ENCODE measurements at regions not wholly inside any gene's neighbourhood (a gene's known extent, or its start where the extent isn't known, plus 50 kb on each side); places are given as distances from the start of the nearest gene placed in this dataset.

DNA sequence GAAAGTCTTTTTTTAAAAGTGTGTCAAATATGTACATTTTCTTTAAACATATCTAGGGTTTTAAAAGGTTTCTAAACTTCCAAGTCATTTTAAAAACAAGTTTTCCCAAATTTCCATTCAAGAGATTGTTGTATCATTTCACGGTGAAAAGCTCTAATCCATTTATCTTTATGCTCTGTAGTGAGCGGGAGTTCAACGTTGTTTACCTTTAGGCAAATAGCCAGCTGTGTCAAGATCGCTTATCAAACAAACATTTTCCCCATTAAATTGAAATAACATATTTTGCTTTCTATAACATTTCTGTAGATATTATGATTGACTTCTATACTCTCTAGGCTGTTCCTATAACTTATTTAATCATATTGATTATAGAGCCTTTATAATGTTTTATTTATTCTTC, 75.1 kb downstream of the CTSL start:
- Mint-ChIP-seq H3K27me3 (peaks cover 37% of the 10 kb centered on the region), H3K4me1 (no peaks in the 10 kb centered on the region), H3K9me3 (no peaks in the 10 kb centered on the region), H3K36me3 (ENCODE audit: insufficient read depth) (no peaks in the 10 kb centered on the region), H3K27ac (ENCODE audit: low read depth) (no peak overlapping the region), H3K4me3 (no peak overlapping the region)
- ATAC-seq (replicated peaks; ENCODE audit: extremely low read depth, poor library complexity, severe bottlenecking) = no peak
- no peak for DNase-seq (ENCODE audit: low spot score in 2 of 2)

DNA sequence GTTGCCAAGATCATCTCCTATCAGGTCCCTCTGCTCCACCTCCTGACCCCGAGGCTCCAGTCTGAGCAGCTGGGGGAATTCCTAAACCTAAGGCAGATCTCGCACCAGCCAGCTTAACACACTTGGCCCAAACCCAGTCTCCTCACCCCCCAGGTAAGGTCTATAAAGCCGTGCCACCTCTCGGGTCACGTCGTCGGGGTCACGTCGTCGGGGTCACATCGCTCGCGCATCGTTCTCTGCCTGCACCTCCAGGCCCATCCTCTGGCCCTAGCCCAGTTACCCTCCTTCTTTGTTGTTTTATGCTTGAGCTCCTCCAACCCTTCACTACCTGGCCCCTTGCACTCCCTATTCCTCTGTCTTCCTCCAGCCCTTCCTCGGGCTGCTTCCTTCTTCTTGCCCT, 77.2 kb downstream of the CTSL start:
- peaks cover 58% of the 10 kb centered on the region for H3K27me3 Mint-ChIP-seq
- H3K27ac Mint-ChIP-seq (ENCODE audit: low read depth) = no peak overlapping the region
- H3K36me3 Mint-ChIP-seq (ENCODE audit: insufficient read depth) = peaks cover 2% of the 10 kb centered on the region
- no peak overlapping the region for H3K4me3 Mint-ChIP-seq
- no peaks in the 10 kb centered on the region for H3K4me1 Mint-ChIP-seq
- H3K9me3 Mint-ChIP-seq = no peaks in the 10 kb centered on the region
- DNase-seq (ENCODE audit: low spot score in 2 of 2) = no peak
- ATAC-seq (replicated peaks; ENCODE audit: extremely low read depth, poor library complexity, severe bottlenecking) = no peak

DNA sequence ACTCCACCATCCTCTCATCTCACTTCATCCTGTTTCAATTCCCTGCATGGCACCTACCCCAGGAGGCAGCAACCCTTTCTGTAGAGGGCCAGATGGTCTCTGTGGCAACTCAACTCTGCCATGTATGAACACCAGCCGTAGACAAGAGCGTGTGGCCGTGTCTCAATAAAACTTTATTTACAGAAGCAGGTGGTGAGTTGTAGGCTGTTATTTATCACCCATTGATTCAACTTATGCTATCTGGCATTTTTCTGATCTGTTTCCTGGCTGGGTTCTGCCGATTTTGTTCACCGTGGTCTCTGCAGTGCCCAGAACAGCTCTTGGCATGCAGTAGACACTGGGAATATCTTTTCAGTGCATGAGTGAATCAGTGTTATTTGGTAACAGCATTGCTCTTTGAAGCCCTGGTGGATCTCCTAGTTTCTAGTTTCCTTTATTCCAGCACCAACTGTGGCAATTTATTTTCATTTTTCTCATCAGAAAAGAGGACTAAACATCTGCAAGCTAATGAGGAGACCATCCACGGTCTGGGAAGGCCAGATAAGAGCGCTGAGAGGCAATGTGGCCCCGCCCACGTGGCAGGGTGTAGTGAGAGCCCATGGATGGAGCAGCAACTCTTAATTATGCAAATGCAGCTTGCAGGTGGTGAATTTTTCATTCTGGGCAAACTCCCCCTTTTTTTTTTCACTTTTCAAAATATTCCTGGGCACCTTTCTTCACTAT, 77.9 kb downstream of the CTSL start:
- Mint-ChIP-seq H3K9me3 (no peaks in the 10 kb centered on the region), H3K27me3 (peaks cover 65% of the 10 kb centered on the region)

GRCh38 chr9:87805259-87805658, 77.4 kb upstream of the SPATA31E1 start:
- peaks cover 79% of the 10 kb centered on the region for H3K27me3 Mint-ChIP-seq

More for the DNA sequence above, 77.9 kb downstream of the CTSL start:
- H3K27ac Mint-ChIP-seq (ENCODE audit: low read depth) = no peak overlapping the region
- peaks cover 2% of the 10 kb centered on the region for H3K36me3 Mint-ChIP-seq (ENCODE audit: insufficient read depth)
- DNase-seq (ENCODE audit: low spot score in 2 of 2) (no peak), ATAC-seq (replicated peaks; ENCODE audit: extremely low read depth, poor library complexity, severe bottlenecking) (no peak)
- H3K4me1 Mint-ChIP-seq = no peaks in the 10 kb centered on the region
- no peak overlapping the region for H3K4me3 Mint-ChIP-seq

GRCh38 chr9:87810008-87810407, 72.7 kb upstream of the SPATA31E1 start:
- H3K27me3 Mint-ChIP-seq = peaks cover 71% of the 10 kb centered on the region
- no peak for ATAC-seq (replicated peaks; ENCODE audit: extremely low read depth, poor library complexity, severe bottlenecking)
- no peak overlapping the region for H3K27ac Mint-ChIP-seq (ENCODE audit: low read depth)
- H3K4me1 Mint-ChIP-seq = no peaks in the 10 kb centered on the region
- H3K4me3 Mint-ChIP-seq = no peak overlapping the region
- H3K36me3 Mint-ChIP-seq (ENCODE audit: insufficient read depth) = peaks cover 2% of the 10 kb centered on the region
- no peaks in the 10 kb centered on the region for H3K9me3 Mint-ChIP-seq
- DNase-seq (ENCODE audit: low spot score in 2 of 2) = no peak

More at GRCh38 chr9:87805259-87805658, 77.4 kb upstream of the SPATA31E1 start:
- DNase-seq (ENCODE audit: low spot score in 2 of 2) (no peak), ATAC-seq (replicated peaks; ENCODE audit: extremely low read depth, poor library complexity, severe bottlenecking) (no peak)
- H3K27ac Mint-ChIP-seq (ENCODE audit: low read depth) = no peak overlapping the region
- H3K4me1 Mint-ChIP-seq = no peaks in the 10 kb centered on the region
- H3K9me3 Mint-ChIP-seq = no peaks in the 10 kb centered on the region
- no peak overlapping the region for H3K4me3 Mint-ChIP-seq
- H3K36me3 Mint-ChIP-seq (ENCODE audit: insufficient read depth) = peaks cover 2% of the 10 kb centered on the region

- ATAC-seq (replicated peaks; ENCODE audit: extremely low read depth, poor library complexity, severe bottlenecking) = no peak
- no peak overlapping the region for H3K4me3 Mint-ChIP-seq
- no peaks in the 10 kb centered on the region for H3K4me1 Mint-ChIP-seq
- peaks cover 74% of the 10 kb centered on the region for H3K27me3 Mint-ChIP-seq
- no peak for DNase-seq (ENCODE audit: low spot score in 2 of 2)
- peaks cover 2% of the 10 kb centered on the region for H3K36me3 Mint-ChIP-seq (ENCODE audit: insufficient read depth)
- no peak overlapping the region for H3K27ac Mint-ChIP-seq (ENCODE audit: low read depth)
- H3K9me3 Mint-ChIP-seq = no peaks in the 10 kb centered on the region
These were observed 71.9 kb upstream of the SPATA31E1 start for GRCh38 chr9:87810679-87811178.

DNA sequence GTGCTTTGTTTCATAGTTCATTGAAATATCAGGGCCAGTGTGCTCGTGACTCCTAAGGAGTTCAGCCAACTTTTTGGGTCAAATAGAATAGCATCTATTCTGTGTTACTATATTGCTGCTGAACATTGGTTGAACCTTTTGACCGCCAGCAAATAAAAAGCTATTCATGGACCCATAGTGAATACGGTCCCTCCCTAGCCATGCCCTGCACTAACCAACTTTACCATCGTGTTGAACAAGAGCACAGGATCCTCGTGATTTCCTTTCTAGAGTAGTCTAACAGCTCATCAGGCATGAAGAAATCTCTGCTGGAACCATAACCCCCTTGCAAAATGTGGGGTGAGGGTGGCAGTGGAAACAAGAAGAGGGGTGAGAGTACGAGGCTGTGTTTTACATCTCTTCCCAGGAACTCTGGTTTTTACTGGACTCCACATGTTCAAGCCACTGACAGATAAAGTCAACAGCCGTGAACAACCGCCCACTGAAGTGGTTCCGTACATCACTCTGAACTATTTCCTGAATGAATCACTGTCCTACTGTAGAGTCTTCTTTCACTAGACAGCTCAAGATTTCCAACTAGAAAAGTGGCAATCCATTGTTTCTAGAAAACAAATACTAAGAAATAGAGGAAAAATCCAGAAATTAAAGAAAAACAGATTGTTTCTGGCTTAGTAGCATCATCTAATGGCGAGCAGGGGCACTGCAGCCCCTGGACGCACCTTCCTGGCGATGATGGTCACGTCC, 70.1 kb upstream of the SPATA31E1 start:
- Mint-ChIP-seq H3K4me3 (no peak overlapping the region), H3K27ac (ENCODE audit: low read depth) (no peak overlapping the region), H3K36me3 (ENCODE audit: insufficient read depth) (peaks cover 3% of the 10 kb centered on the region), H3K9me3 (no peaks in the 10 kb centered on the region), H3K27me3 (peaks cover 56% of the 10 kb centered on the region), H3K4me1 (no peaks in the 10 kb centered on the region)
- no peak for DNase-seq (ENCODE audit: low spot score in 2 of 2)
- ATAC-seq (replicated peaks; ENCODE audit: extremely low read depth, poor library complexity, severe bottlenecking) = no peak

DNA sequence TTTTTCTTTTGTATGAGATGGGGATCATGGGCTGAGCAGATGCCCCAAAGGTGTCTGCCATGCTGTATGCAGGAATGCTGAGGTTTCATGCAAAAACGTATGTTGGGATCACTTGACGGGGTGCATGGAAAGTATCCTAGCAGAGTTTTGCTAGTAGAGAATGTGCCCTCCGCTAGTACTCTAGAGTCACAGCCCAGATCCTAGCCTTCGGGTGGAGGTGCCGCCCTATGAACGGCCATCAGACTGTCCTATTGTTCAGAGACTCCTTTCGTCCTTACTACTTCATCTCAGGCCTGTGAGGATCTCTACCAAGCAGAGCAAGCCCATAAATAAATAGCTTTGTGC, 69.6 kb upstream of the SPATA31E1 start:
- Mint-ChIP-seq H3K9me3 (no peaks in the 10 kb centered on the region), H3K4me3 (no peak overlapping the region), H3K27me3 (peaks cover 50% of the 10 kb centered on the region), H3K36me3 (ENCODE audit: insufficient read depth) (peaks cover 2% of the 10 kb centered on the region), H3K4me1 (no peaks in the 10 kb centered on the region), H3K27ac (ENCODE audit: low read depth) (no peak overlapping the region)
- no peak for DNase-seq (ENCODE audit: low spot score in 2 of 2)
- no peak for ATAC-seq (replicated peaks; ENCODE audit: extremely low read depth, poor library complexity, severe bottlenecking)

GRCh38 chr9:87816036-87816435, 66.6 kb upstream of the SPATA31E1 start:
- ATAC-seq (replicated peaks; ENCODE audit: extremely low read depth, poor library complexity, severe bottlenecking) (no peak), DNase-seq (ENCODE audit: low spot score in 2 of 2) (no peak)
- Mint-ChIP-seq H3K27ac (ENCODE audit: low read depth) (no peak overlapping the region), H3K27me3 (peaks cover 21% of the 10 kb centered on the region), H3K4me3 (no peak overlapping the region), H3K36me3 (ENCODE audit: insufficient read depth) (peaks cover 2% of the 10 kb centered on the region), H3K4me1 (no peaks in the 10 kb centered on the region), H3K9me3 (no peaks in the 10 kb centered on the region)

GRCh38 chr9:87818308-87818707, 64.4 kb upstream of the SPATA31E1 start:
- no peaks in the 10 kb centered on the region for H3K4me1 Mint-ChIP-seq
- DNase-seq (ENCODE audit: low spot score in 2 of 2) = no peak
- H3K4me3 Mint-ChIP-seq = no peak overlapping the region
- peaks cover 2% of the 10 kb centered on the region for H3K36me3 Mint-ChIP-seq (ENCODE audit: insufficient read depth)
- no peak for ATAC-seq (replicated peaks; ENCODE audit: extremely low read depth, poor library complexity, severe bottlenecking)
- no peak overlapping the region for H3K27ac Mint-ChIP-seq (ENCODE audit: low read depth)
- peaks cover 12% of the 10 kb centered on the region for H3K27me3 Mint-ChIP-seq
- no peaks in the 10 kb centered on the region for H3K9me3 Mint-ChIP-seq

DNA sequence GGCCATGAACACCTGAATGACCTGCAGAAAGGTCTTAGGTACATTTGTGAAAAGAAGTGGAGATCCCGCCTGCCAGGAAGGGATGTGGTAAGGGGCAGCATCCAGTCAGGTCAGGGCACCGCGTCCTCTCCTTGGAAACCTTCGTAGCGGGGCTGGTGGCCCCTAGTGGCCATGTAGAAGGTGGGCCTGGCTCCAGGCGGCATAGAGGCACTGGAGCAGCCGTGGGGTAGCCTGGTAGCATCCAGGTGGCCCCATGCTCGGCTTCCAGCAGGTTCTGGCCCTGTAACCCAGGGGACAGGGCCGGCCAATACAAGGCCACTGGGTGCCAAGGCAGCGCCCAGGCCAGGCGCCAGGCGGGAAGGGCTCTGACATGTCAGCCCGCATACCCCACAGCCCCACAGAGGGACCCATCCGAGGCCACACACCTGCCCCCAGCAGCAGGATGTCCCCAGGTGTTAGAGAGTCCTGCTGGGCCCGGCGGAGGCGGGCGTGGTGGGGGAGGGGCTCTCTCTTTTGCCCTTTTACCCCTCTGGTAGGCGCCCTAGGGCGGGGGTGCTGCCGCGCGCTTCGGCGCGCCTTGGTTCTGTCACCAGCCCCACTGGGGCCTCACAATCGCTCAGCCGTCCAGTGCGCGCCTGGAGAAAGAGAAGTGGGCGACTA, 58.3 kb upstream of the SPATA31E1 start:
- Mint-ChIP-seq H3K27ac (ENCODE audit: low read depth) (no peak overlapping the region), H3K27me3 (peaks cover 18% of the 10 kb centered on the region), H3K9me3 (no peaks in the 10 kb centered on the region), H3K4me1 (no peaks in the 10 kb centered on the region), H3K36me3 (ENCODE audit: insufficient read depth) (no peaks in the 10 kb centered on the region), H3K4me3 (no peak overlapping the region)
- DNase-seq (ENCODE audit: low spot score in 2 of 2) (no peak), ATAC-seq (replicated peaks; ENCODE audit: extremely low read depth, poor library complexity, severe bottlenecking) (no peak)

- H3K27me3 Mint-ChIP-seq = peaks cover 23% of the 10 kb centered on the region
- no peak overlapping the region for H3K27ac Mint-ChIP-seq (ENCODE audit: low read depth)
- ATAC-seq (replicated peaks; ENCODE audit: extremely low read depth, poor library complexity, severe bottlenecking) = no peak
- H3K36me3 Mint-ChIP-seq (ENCODE audit: insufficient read depth) = no peaks in the 10 kb centered on the region
- H3K4me3 Mint-ChIP-seq = no peak overlapping the region
- DNase-seq (ENCODE audit: low spot score in 2 of 2) = no peak
- H3K9me3 Mint-ChIP-seq = no peaks in the 10 kb centered on the region
- no peaks in the 10 kb centered on the region for H3K4me1 Mint-ChIP-seq
These were observed 57.8 kb upstream of the SPATA31E1 start for GRCh38 chr9:87824886-87825285.

- H3K4me3 Mint-ChIP-seq = no peak overlapping the region
- ATAC-seq (replicated peaks; ENCODE audit: extremely low read depth, poor library complexity, severe bottlenecking) (no peak), DNase-seq (ENCODE audit: low spot score in 2 of 2) (no peak)
- peaks cover 30% of the 10 kb centered on the region for H3K27me3 Mint-ChIP-seq
- H3K4me1 Mint-ChIP-seq = no peaks in the 10 kb centered on the region
- no peaks in the 10 kb centered on the region for H3K36me3 Mint-ChIP-seq (ENCODE audit: insufficient read depth)
- no peak overlapping the region for H3K27ac Mint-ChIP-seq (ENCODE audit: low read depth)
- H3K9me3 Mint-ChIP-seq = no peaks in the 10 kb centered on the region
These were observed 56.3 kb upstream of the SPATA31E1 start for GRCh38 chr9:87826331-87826730.
